Left lung (tissue), 4 donors: ENCODE measurements at regions not wholly inside any gene's neighbourhood (a gene's known extent, or its start where the extent isn't known, plus 50 kb on each side); places are given as distances from the start of the nearest gene placed in this dataset.
A peak's percentile ranks its signal among the peaks of the same experiment; 100 is the strongest.

Experiments
- ATAC-seq: fragments of 200-7000 bp; cut with Tn5 transposase; one replicate; pipeline ENCODE4 v1.9.1; 2020; ENCODE audit warnings: moderate library complexity
- DNase-seq, 4 donors: peaks; one replicate each; pipeline ENCODE4 v3.0.0-alpha.2; 2013 to 2020
- H3K27ac ChIP-seq, 2 donors: fragments of 200-600 bp; sonication (generic) in 1 of 2; one replicate each; pipeline versions ENCODE4 v1.5.0 to v1.8.0; 2020 to 2021
- H3K27me3 ChIP-seq, 2 donors: fragments of 200-600 bp; sonication (generic) in 1 of 2; one replicate each; pipeline versions ENCODE4 v1.5.0 to v1.8.0; 2020 to 2021
- H3K36me3 ChIP-seq, 2 donors: fragments of 200-600 bp; sonication (generic) in 1 of 2; one replicate each; pipeline versions ENCODE4 v1.5.0 to v1.8.0; 2020 to 2021
- H3K4me1 ChIP-seq, 2 donors: fragments of 200-600 bp; one replicate each; pipeline ENCODE4 v1.8.0; 2021
- H3K4me3 ChIP-seq, 2 donors: fragments of 200-600 bp; sonication (generic) in 1 of 2; one replicate each; pipeline versions ENCODE4 v1.5.0 to v1.8.0; 2020 to 2021; ENCODE audit warnings: mild to moderate bottlenecking in 1 of 2
- H3K9me3 ChIP-seq, 2 donors: fragments of 200-600 bp; sonication (generic) in 1 of 2; one replicate each; pipeline versions ENCODE4 v1.5.0 to v1.8.0; 2020 to 2021
- CTCF ChIP-seq, 2 donors: fragments of 200-600 bp; sonication (generic) in 1 of 2; IDR thresholded peaks; one replicate each; pipeline versions ENCODE4 v1.5.0 to v1.8.0; 2021; ENCODE audit warnings: antibody characterized with exemption in 2 of 2
- intact Hi-C, 2 donors: fragments of 100-400 bp; cut with DNase I; formaldehyde crosslinking; loops; one replicate each; pipeline versions ENCODE4 v1.11.2 to v1.14.2; 2022
- donor health status: DM: no; HTN: yes; CAD: no.
- donor health status: DM: no; HTN: no; CAD: no.

- intact Hi-C loops, result no loop called here
- H3K27ac ChIP-seq, result no peak overlapping the region
- TF ChIP-seq CTCF (IDR thresholded peaks at IDR 0.05), result peak; percentile 25 to 46
- peaks cover 6% of the 10 kb centered on the region in 2 donors for H3K4me1 ChIP-seq
- no peak overlapping the region for H3K4me3 ChIP-seq
- no peaks in the 10 kb centered on the region for H3K9me3 ChIP-seq
- H3K27me3 ChIP-seq, result no peaks in the 10 kb centered on the region
- no peaks in the 10 kb centered on the region for H3K36me3 ChIP-seq
- DNase-seq (no peak), ATAC-seq (peak; percentile 90)
Observed at GRCh38 chr4:77433418-77433733, 172.2 kb upstream of the CXCL13 start.

- no peak overlapping the region for H3K27ac ChIP-seq
- TF ChIP-seq CTCF (IDR thresholded peaks at IDR 0.05), result no peak
- DNase-seq (no peak), ATAC-seq (no peak)
- no peak overlapping the region for H3K4me3 ChIP-seq
- H3K36me3 ChIP-seq, result no peaks in the 10 kb centered on the region
- no peaks in the 10 kb centered on the region for H3K9me3 ChIP-seq
- H3K27me3 ChIP-seq, result no peaks in the 10 kb centered on the region
- intact Hi-C loops, result no loop called here
- peaks cover 6% of the 10 kb centered on the region in 2 donors for H3K4me1 ChIP-seq
Observed at GRCh38 chr4:77434299-77435092, 171.1 kb upstream of the CXCL13 start.

GRCh38 chr4:77437079-77437478, 168.5 kb upstream of the CXCL13 start:
- Histone ChIP-seq H3K36me3 (no peaks in the 10 kb centered on the region), H3K27ac (no peak overlapping the region), H3K27me3 (no peaks in the 10 kb centered on the region), H3K4me1 (peaks cover 6% of the 10 kb centered on the region in 2 donors), H3K9me3 (no peaks in the 10 kb centered on the region), H3K4me3 (no peak overlapping the region)
- intact Hi-C loops, result no loop called here
- TF ChIP-seq CTCF (IDR thresholded peaks at IDR 0.05), result no peak
- DNase-seq (no peak), ATAC-seq (no peak)

- Histone ChIP-seq H3K4me1 (peaks cover 0 to under 1% of the 10 kb centered on the region in 2 donors), H3K9me3 (no peaks in the 10 kb centered on the region), H3K4me3 (no peak overlapping the region), H3K36me3 (no peaks in the 10 kb centered on the region), H3K27me3 (no peaks in the 10 kb centered on the region), H3K27ac (no peak overlapping the region)
- DNase-seq (no peak), ATAC-seq (no peak)
- intact Hi-C loops, result no loop called here
- TF ChIP-seq CTCF (IDR thresholded peaks at IDR 0.05), result no peak
Observed at GRCh38 chr4:77438549-77438948, 167.1 kb upstream of the CXCL13 start.

GRCh38 chr4:77443941-77444340, 161.7 kb upstream of the CXCL13 start:
- Histone ChIP-seq H3K27me3 (no peaks in the 10 kb centered on the region), H3K9me3 (no peaks in the 10 kb centered on the region), H3K36me3 (no peaks in the 10 kb centered on the region), H3K27ac (no peak overlapping the region), H3K4me3 (no peak overlapping the region), H3K4me1 (no peaks in the 10 kb centered on the region)
- ATAC-seq, result no peak
- TF ChIP-seq CTCF (IDR thresholded peaks at IDR 0.05), result no peak
- intact Hi-C loops, result no loop called here
- DNase-seq, result peak in 2 of 4 donors; percentile 79 to 83
